ENCODE measurements at regions not wholly inside any gene's neighbourhood (a gene's known extent, or its start where the extent isn't known, plus 50 kb on each side); places are given as distances from the start of the nearest gene placed in this dataset.
A peak's percentile ranks its signal among the peaks of the same experiment; 100 is the strongest.

DNA sequence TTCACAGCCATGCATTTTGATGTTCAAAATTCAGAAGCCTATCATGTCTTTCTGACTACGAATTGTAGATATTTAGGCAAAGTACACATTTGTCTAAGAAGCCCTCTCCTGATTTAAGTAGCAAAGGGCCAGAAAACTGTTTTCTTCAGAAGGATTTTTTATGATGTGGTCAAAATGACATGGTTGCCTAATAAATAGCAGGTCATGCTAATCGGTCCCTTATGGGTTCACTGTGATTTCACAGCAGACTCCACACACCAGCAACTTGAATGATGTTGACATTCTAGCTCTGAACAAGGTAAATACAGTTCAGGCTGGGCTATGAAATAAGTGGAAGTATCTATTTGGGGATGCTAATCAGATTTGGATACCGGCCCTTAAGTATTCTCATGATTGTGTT is 178.7 kb upstream of the DPYD start:
- TF ChIP-seq, protein P1, sequence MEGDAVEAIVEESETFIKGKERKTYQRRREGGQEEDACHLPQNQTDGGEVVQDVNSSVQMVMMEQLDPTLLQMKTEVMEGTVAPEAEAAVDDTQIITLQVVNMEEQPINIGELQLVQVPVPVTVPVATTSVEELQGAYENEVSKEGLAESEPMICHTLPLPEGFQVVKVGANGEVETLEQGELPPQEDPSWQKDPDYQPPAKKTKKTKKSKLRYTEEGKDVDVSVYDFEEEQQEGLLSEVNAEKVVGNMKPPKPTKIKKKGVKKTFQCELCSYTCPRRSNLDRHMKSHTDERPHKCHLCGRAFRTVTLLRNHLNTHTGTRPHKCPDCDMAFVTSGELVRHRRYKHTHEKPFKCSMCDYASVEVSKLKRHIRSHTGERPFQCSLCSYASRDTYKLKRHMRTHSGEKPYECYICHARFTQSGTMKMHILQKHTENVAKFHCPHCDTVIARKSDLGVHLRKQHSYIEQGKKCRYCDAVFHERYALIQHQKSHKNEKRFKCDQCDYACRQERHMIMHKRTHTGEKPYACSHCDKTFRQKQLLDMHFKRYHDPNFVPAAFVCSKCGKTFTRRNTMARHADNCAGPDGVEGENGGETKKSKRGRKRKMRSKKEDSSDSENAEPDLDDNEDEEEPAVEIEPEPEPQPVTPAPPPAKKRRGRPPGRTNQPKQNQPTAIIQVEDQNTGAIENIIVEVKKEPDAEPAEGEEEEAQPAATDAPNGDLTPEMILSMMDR (IDR thresholded peaks at IDR 0.05; ENCODE audit: low read depth, low read length): no peak
- no peak for DNase-seq (ENCODE audit: extremely low read depth, low read depth)

DNA sequence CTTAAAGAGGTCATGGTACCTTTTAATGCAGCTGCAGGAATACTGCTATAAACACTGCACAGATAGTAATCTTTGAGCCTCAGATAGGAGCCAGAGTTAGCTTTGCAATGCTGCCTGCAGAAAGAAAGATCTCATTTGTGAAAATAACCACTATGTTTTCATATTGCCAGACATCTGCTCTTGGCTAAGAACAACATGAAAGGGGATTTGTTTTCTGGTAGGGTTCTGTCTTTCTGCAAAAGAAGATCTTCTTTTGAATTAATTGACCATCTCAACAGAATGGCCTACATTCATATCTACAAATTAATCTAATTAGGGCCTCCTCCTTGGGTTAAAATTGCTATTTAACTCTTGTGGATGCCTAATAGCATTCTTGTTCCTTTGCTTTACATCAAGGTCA is 177.6 kb upstream of the DPYD start:
- no peak for DNase-seq (ENCODE audit: extremely low read depth, low read depth)
- TF ChIP-seq, protein P1 (IDR thresholded peaks at IDR 0.05; ENCODE audit: low read depth, low read length): no peak

DNA sequence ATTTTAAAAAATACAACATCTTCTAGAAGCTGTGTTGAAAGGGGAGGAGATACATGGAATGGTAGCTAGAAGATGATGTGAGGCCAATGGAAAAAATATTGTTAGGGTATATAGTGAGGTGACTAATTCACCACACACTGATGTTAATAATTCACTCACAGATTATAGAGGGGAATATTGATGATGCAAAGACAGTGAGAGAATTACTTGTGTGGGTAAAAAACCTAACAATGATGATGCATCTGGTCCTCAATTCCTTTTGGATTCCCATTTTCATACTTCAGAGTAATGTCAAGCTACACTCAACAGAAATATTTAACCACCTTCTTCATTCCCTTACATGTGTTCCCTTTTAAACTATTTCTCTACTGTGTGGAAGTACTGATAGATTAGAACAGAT is 169.5 kb upstream of the DPYD start:
- TF ChIP-seq, protein P1 (IDR thresholded peaks at IDR 0.05; ENCODE audit: low read depth, low read length): no peak
- no peak for DNase-seq (ENCODE audit: extremely low read depth, low read depth)

DNA sequence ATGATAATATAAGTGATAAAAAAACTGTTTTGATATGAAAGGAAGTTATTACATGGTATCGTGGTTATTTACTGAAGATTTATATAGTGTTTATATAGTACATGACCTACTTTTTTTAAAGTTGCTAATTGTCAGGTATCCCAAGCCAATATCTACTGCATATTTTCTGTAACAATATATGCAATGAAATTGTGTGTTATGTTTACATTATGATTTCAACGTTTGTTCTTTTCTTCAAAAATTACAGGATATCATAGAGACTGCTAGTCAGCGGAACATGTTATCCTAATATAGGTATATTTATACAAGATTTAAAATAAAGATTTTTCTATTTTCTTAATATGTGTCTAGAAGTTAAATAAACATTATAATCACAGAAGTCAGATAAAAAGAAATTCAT is 167.5 kb upstream of the DPYD start:
- DNase-seq (ENCODE audit: extremely low read depth, low read depth): no peak
- TF ChIP-seq, protein P1 (IDR thresholded peaks at IDR 0.05; ENCODE audit: low read depth, low read length): no peak

GRCh38 chr1:98086796-98087441 is 166.1 kb upstream of the DPYD start:
- TF ChIP-seq, protein P1 (IDR thresholded peaks at IDR 0.05; ENCODE audit: low read depth, low read length): no peak
- peak; percentile 63 for DNase-seq (ENCODE audit: extremely low read depth, low read depth)

GRCh38 chr1:98086156-98086555 is 165.3 kb upstream of the DPYD start:
- no peak for DNase-seq (ENCODE audit: extremely low read depth, low read depth)
- TF ChIP-seq, protein P1 (IDR thresholded peaks at IDR 0.05; ENCODE audit: low read depth, low read length): no peak

GRCh38 chr1:98084188-98084587 is 163.4 kb upstream of the DPYD start:
- TF ChIP-seq, protein P1 (IDR thresholded peaks at IDR 0.05; ENCODE audit: low read depth, low read length): no peak
- no peak for DNase-seq (ENCODE audit: extremely low read depth, low read depth)
